Testis (tissue), 2 donors: ENCODE measurements at regions not wholly inside any gene's neighbourhood (a gene's known extent, or its start where the extent isn't known, plus 50 kb on each side); places are given as distances from the start of the nearest gene placed in this dataset.

Experiments
- DNase-seq: peaks from one replicate; pipeline ENCODE4 v3.0.0-alpha.2; 2019
- H3K27ac ChIP-seq, 2 donors: fragments of 200-600 bp; sonication (generic); one replicate each; pipeline ENCODE4 v1.5.1; 2019
- H3K27me3 ChIP-seq: fragments of 200-600 bp; sonication (generic); one replicate; pipeline ENCODE4 v1.5.1; 2019
- H3K36me3 ChIP-seq: fragments of 200-600 bp; sonication (generic); one replicate; pipeline ENCODE4 v1.5.1; 2017; ENCODE audit warnings: low read depth; ENCODE audit errors: missing control alignments
- H3K4me1 ChIP-seq: fragments of 200-600 bp; sonication (generic); one replicate; pipeline ENCODE4 v1.5.1; 2019
- H3K4me3 ChIP-seq, 2 donors: fragments of 200-600 bp; sonication (generic); one replicate each; pipeline ENCODE4 v1.5.1; 2017 to 2019
- H3K9me3 ChIP-seq: fragments of 200-600 bp; sonication (generic); one replicate; pipeline ENCODE4 v1.5.1; 2017
- CTCF ChIP-seq, 3 experiments: fragments of 450-650 bp in 2 of 3; fragments of 200-600 bp in 1 of 3; sonication (generic) in 1 of 3; IDR thresholded peaks; one replicate each; pipeline ENCODE4 v1.5.1; 2016 to 2019; ENCODE audit warnings: antibody characterized with exemption in 3 of 3, mild to moderate bottlenecking in 2 of 3, moderate library complexity in 1 of 3
- POLR2A ChIP-seq: fragments of 450-650 bp; IDR thresholded peaks from one replicate; pipeline ENCODE4 v1.6.1; 2017; ENCODE audit warnings: antibody characterized with exemption, mild to moderate bottlenecking, moderate library complexity
- WGBS, 2 donors: methylation state at CpG; one replicate each; pipeline ENCODE4 v1.1.5; 2018; 5-methylcytosine and 5-hydroxymethylcytosine counted together
- intact Hi-C: fragments of 100-400 bp; cut with DNase I; formaldehyde crosslinking; loops from one replicate; pipeline ENCODE4 v1.15.1; 2023; ENCODE audit warnings: low total_unique reads

- WGBS, 2 donors, result 38 to 49% methylated on average over 4 of the region's 4 CpGs
- H3K27ac ChIP-seq, result no peak overlapping the region
- H3K9me3 ChIP-seq, result no peaks in the 10 kb centered on the region
- no peak for DNase-seq
- no peaks in the 10 kb centered on the region for H3K27me3 ChIP-seq
- no peaks in the 10 kb centered on the region for H3K36me3 ChIP-seq
- H3K4me1 ChIP-seq, result no peaks in the 10 kb centered on the region
- TF ChIP-seq CTCF (IDR thresholded peaks at IDR 0.05) (no peak), POLR2A (no peak)
- no peak overlapping the region for H3K4me3 ChIP-seq
- intact Hi-C loops, result loop anchor here (5.0 kb wide), 1 partner anchor 734 kb away; no protein-coding TSS in a partner anchor
These were observed 247.1 kb downstream of the HIVEP2 start for GRCh38 chr6:142697922-142698321.

DNA sequence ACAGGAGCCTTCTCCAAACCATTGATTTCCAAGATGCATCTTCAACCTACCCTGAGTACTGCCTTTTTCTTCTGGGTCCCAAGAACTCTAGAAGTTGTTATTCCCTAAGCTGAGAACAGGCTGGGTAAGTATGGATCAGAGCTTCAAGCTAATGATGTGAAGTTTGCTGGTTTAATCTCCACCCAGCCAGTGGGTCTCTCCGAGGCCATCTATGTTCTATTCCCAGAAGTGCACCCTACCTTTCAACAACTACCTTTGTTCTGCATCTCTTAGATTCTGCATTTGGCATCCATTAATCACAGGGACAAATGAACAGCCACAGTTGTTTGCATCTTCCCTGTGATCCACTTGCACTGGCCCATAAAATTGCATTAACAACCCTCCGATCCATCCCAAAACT, 246.2 kb downstream of the HIVEP2 start:
- Histone ChIP-seq H3K27ac (no peak overlapping the region), H3K36me3 (no peaks in the 10 kb centered on the region), H3K4me1 (no peaks in the 10 kb centered on the region), H3K4me3 (no peak overlapping the region), H3K9me3 (no peaks in the 10 kb centered on the region), H3K27me3 (no peaks in the 10 kb centered on the region)
- no peak for DNase-seq
- intact Hi-C loops, result loop anchor here (5.0 kb wide), 1 partner anchor 734 kb away; no protein-coding TSS in a partner anchor
- WGBS, 2 donors, result 92 to 97% methylated on average over 2 of the region's 2 CpGs
- TF ChIP-seq CTCF (IDR thresholded peaks at IDR 0.05), result no peak
- TF ChIP-seq POLR2A, result no peak

DNA sequence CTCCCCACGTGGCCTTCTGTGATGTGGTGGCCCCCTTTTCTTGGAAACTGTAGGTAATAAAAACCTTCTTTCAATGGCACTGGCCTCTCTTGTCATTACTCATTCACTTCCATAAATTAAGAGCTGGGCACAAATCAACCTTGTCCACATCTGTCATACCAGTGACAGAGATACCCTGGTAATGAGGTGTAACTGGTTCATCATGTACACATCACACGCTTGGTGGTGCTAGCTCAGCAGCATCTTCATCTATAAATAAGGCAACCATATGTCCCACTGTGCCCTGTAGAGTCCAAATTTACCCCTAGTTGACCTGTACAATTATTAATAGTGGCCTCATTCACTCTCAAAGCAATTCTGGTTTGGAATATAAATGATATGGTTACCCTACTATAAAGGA, 245.6 kb downstream of the HIVEP2 start:
- Histone ChIP-seq H3K27me3 (no peaks in the 10 kb centered on the region), H3K9me3 (no peaks in the 10 kb centered on the region), H3K36me3 (no peaks in the 10 kb centered on the region), H3K4me3 (no peak overlapping the region), H3K4me1 (no peaks in the 10 kb centered on the region), H3K27ac (no peak overlapping the region)
- intact Hi-C loops, result loop anchor here (5.0 kb wide), 1 partner anchor 733 kb away; no protein-coding TSS in a partner anchor
- no peak for DNase-seq
- no peak for TF ChIP-seq CTCF (IDR thresholded peaks at IDR 0.05)
- TF ChIP-seq POLR2A, result no peak
- 83 to 96% methylated on average over 2 of the region's 2 CpGs for WGBS, 2 donors

DNA sequence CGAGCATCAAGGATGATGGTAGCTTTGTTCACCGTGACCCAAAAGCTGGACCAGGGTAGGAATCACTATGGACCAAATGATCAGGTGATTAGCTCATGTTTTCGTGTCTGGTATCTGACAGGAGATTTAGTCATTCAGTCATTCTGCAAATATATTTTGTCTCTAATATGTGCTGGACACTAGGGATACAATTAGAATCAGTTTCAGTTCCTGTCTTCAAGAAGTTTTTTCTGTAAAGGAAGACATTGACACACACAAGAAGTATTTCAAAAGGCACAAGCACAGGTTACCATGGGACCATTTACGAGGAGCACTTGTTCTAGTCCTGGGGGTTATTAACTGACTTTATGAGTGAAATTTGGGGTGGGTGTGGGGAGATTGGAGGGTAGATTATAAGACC, 244.9 kb downstream of the HIVEP2 start:
- Histone ChIP-seq H3K36me3 (no peaks in the 10 kb centered on the region), H3K27ac (no peak overlapping the region), H3K4me3 (no peak overlapping the region), H3K9me3 (no peaks in the 10 kb centered on the region), H3K4me1 (no peaks in the 10 kb centered on the region), H3K27me3 (no peaks in the 10 kb centered on the region)
- no peak for TF ChIP-seq CTCF (IDR thresholded peaks at IDR 0.05)
- no peak for TF ChIP-seq POLR2A
- 89 to 95% methylated on average over 4 of the region's 4 CpGs for WGBS, 2 donors
- no peak for DNase-seq
- intact Hi-C loops, result no loop called here

DNA sequence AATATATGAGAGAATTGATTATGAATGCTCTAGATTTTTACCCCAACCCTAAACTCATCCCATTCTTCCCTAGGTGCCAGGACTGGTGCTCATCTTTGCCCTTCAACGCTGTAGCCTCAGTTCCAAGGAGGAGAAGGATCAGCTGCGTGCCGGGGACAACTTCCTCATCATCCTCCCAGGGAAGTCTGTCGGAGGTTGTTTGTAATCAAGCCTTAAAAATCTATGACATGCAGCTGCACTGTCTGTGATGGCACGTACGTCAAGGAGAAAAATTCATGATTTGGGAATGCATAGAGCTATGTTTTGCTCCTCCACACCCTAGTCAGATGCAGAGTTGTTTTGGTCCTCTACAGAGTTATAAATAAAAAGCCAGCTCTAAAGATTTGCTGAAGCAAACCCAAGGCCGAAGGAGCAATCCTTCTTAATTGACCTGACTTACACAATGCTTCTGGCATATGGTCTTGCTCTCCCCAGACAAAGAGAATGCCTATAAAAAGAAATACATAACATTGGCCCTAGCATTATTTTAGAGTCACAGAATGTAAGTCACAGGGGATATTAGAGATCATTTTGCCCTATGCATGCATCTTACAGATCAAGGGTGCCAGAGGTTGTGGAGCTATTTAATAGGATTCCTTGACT, 244.2 kb downstream of the HIVEP2 start:
- H3K4me3 ChIP-seq, result no peak overlapping the region
- H3K9me3 ChIP-seq, result no peaks in the 10 kb centered on the region
- no peak overlapping the region for H3K27ac ChIP-seq
- no peak for DNase-seq
- no peak for TF ChIP-seq POLR2A
- no peak for TF ChIP-seq CTCF (IDR thresholded peaks at IDR 0.05)
- WGBS, 2 donors, result 75 to 76% methylated on average over 7 of the region's 7 CpGs
- H3K36me3 ChIP-seq, result no peaks in the 10 kb centered on the region
- H3K4me1 ChIP-seq, result no peaks in the 10 kb centered on the region
- no peaks in the 10 kb centered on the region for H3K27me3 ChIP-seq
- intact Hi-C loops, result no loop called here
